ENCODE measurements at regions not wholly inside any gene's neighbourhood (a gene's known extent, or its start where the extent isn't known, plus 50 kb on each side); places are given as distances from the start of the nearest gene placed in this dataset.
"Not testable (repeated sequence)": the region's sequence is repeated elsewhere in the genome, so short reads cannot be mapped to it uniquely, and the experiment has no call there.

DNA sequence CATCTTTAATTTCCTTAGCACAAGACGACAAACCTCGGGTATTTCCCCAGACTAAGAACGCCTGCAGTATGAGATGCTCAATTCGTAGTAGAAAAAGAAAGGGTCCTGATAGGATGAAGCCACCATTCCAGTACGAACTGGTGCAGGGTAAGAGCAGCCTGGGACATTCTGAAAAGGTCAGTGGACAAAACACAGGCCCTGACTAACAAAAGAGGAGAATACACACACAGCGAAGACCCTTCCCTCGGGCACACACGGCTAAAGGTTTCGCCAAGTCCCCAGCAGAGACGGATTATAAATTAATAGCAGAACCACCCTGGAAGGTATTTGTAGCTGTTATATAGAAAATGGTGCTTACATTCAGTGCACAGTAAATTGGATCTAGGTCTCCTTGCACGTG lies 137.6 kb downstream of the SKIDA1 start:
- no peak overlapping the region for H3K4me3 ChIP-seq
- 66 to 71% methylated on average over 11 of the region's 11 CpGs for WGBS, 2 donors
- H3K9me3 ChIP-seq, result no peaks in the 10 kb centered on the region
- intact Hi-C loops (cut with DNase I), result no loop called here
- no peak overlapping the region for H3K27ac ChIP-seq
- TF ChIP-seq POLR2A (IDR thresholded peaks at IDR 0.05) (no peak), CTCF (IDR thresholded peaks at IDR 0.05) (no peak)
- ATAC-seq (no peak), DNase-seq (no peak)
- no peaks in the 10 kb centered on the region for H3K4me1 ChIP-seq
- no peaks in the 10 kb centered on the region for H3K36me3 ChIP-seq (replicated peaks in 1 of 2; ENCODE audit: insufficient read depth in 1 of 2, low read depth in 2 of 2)
- no peaks in the 10 kb centered on the region for H3K27me3 ChIP-seq

GRCh38 chr10:21385996-21386585 lies 139.4 kb downstream of the SKIDA1 start:
- TF ChIP-seq CTCF (IDR thresholded peaks at IDR 0.05) (no peak), POLR2A (IDR thresholded peaks at IDR 0.05) (no peak)
- WGBS, 2 donors, result 86% methylated on average over 5 of the region's 5 CpGs
- ATAC-seq, result no peak
- H3K9me3 ChIP-seq, result no peaks in the 10 kb centered on the region
- H3K27me3 ChIP-seq, result no peaks in the 10 kb centered on the region
- intact Hi-C loops (cut with DNase I), result no loop called here
- H3K27ac ChIP-seq, result no peak overlapping the region
- no peaks in the 10 kb centered on the region for H3K36me3 ChIP-seq (replicated peaks in 1 of 2; ENCODE audit: insufficient read depth in 1 of 2, low read depth in 2 of 2)
- no peaks in the 10 kb centered on the region for H3K4me1 ChIP-seq
- DNase-seq, result no peak
- no peak overlapping the region for H3K4me3 ChIP-seq

DNA sequence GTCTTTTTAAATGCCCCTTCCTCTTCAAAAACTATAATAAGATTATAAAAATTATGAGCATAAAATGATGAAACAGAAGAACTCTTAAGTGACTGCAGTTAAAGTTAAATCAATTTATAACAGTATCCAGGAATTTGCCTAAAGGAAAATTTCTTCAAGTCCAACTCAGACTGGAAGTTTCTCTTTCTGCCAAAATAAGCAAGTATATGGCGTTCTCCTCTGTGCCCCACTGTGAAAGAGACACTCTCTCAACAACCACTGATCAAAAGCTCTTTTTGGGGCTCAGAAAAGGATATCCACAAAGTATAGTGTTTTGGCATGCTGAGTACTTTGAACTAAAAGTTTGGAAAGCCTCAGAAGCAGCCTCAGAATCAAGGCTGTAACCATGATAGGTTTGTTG lies 139.9 kb downstream of the SKIDA1 start:
- H3K4me3 ChIP-seq, result no peak overlapping the region
- no peak overlapping the region for H3K27ac ChIP-seq
- H3K36me3 ChIP-seq (replicated peaks in 1 of 2; ENCODE audit: insufficient read depth in 1 of 2, low read depth in 2 of 2), result no peaks in the 10 kb centered on the region
- WGBS, 2 donors, result 63 to 68% methylated on average over 1 of the region's 1 CpG
- H3K4me1 ChIP-seq, result no peaks in the 10 kb centered on the region
- no peak for ATAC-seq
- no peak for DNase-seq
- TF ChIP-seq CTCF (IDR thresholded peaks at IDR 0.05) (no peak), POLR2A (IDR thresholded peaks at IDR 0.05) (no peak)
- intact Hi-C loops (cut with DNase I), result no loop called here
- no peaks in the 10 kb centered on the region for H3K9me3 ChIP-seq
- no peaks in the 10 kb centered on the region for H3K27me3 ChIP-seq

DNA sequence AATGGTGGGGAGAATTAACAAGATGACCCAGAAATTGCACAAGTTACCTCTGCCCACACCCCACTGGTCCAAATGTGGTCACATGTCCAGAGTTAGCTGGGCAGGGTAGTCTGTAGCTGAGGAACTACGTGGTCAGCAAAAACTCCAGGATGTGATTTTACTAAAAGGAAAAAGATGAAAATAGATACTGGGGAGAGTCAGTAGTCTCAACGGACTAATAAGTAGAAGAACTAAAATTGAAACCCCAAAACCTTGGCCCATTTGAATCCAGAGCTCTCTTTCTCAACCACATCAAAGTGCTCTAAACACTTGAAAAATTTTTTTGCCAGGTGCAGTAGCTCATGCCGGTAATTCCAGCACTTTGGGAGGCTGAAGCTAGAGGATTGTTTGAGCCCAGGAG lies 146.3 kb downstream of the SKIDA1 start:
- no peaks in the 10 kb centered on the region for H3K4me1 ChIP-seq
- WGBS, 2 donors, result 71 to 84% methylated on average over 3 of the region's 3 CpGs
- DNase-seq (no peak), ATAC-seq (no peak)
- no peak overlapping the region for H3K27ac ChIP-seq
- no peaks in the 10 kb centered on the region for H3K9me3 ChIP-seq
- TF ChIP-seq CTCF (IDR thresholded peaks at IDR 0.05), result no peak
- no peak for TF ChIP-seq POLR2A (IDR thresholded peaks at IDR 0.05)
- H3K36me3 ChIP-seq (replicated peaks in 1 of 2; ENCODE audit: insufficient read depth in 1 of 2, low read depth in 2 of 2), result no peaks in the 10 kb centered on the region
- intact Hi-C loops (cut with DNase I), result no loop called here
- no peaks in the 10 kb centered on the region for H3K27me3 ChIP-seq
- H3K4me3 ChIP-seq, result no peak overlapping the region

- H3K27me3 ChIP-seq; H3K36me3 ChIP-seq (replicated peaks in 1 of 2; ENCODE audit: insufficient read depth in 1 of 2, low read depth in 2 of 2); intact Hi-C loops (cut with DNase I); DNase-seq; H3K4me1 ChIP-seq; H3K9me3 ChIP-seq; H3K27ac ChIP-seq; ATAC-seq; H3K4me3 ChIP-seq: not testable (repeated sequence)
- 64 to 69% methylated on average over 2 of the region's 2 CpGs for WGBS, 2 donors
Measured at GRCh38 chr10:21375274-21375673, 150.2 kb downstream of the SKIDA1 start.

DNA sequence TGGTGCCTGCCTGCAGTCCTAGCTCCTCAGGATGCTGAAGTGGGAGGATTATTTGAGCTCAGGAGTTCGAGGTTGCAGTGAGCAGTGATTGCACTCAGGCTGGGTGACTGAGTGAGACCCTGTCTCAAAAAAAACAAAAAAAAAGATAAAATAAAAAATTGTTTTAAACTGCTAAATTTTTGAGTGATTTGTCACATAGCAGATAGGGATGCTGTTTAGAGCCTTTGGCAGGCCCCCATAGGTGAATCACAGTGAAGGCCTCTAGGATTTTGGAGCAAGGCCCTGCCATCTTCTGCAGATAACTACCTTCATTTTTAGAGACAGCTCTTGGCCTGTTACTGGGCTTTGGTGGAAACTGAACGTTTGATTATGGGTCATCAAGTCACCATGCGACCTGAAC lies 151.6 kb downstream of the SKIDA1 start:
- H3K4me3 ChIP-seq; H3K4me1 ChIP-seq; H3K9me3 ChIP-seq; ATAC-seq; DNase-seq; intact Hi-C loops (cut with DNase I); H3K27ac ChIP-seq; H3K27me3 ChIP-seq; H3K36me3 ChIP-seq (replicated peaks in 1 of 2; ENCODE audit: insufficient read depth in 1 of 2, low read depth in 2 of 2): not testable (repeated sequence)
- 69 to 77% methylated on average over 3 of the region's 3 CpGs for WGBS, 2 donors
